Stimulated activated naive CD8-positive, alpha-beta T cell treated with anti-CD3 and anti-CD28 coated beads, Interleukin-15, Interleukin-2, amounts not matched to agents 100 U/mL and 50 U/mL, for 24 hours (primary cell): ENCODE measurements at regions not wholly inside any gene's neighbourhood (a gene's known extent, or its start where the extent isn't known, plus 50 kb on each side); places are given as distances from the start of the nearest gene placed in this dataset.

Source experiments
- ATAC-seq: fragments of 150-1000 bp; cut with Tn5 transposase; one replicate; pipeline ENCODE4 v1.10.0; 2021
- DNase-seq: peaks from one replicate; pipeline ENCODE4 v3.0.0; 2021

- DNase-seq: no peak
These were observed 92.0 kb downstream of the GADD45G start for GRCh38 chr9:89696780-89697179.

GRCh38 chr9:89697553-89697952 lies 92.7 kb downstream of the GADD45G start:
- DNase-seq: no peak
- ATAC-seq: no peak

More at GRCh38 chr9:89696780-89697179, 92.0 kb downstream of the GADD45G start:
- ATAC-seq: no peak

GRCh38 chr9:89698411-89699005 lies 93.7 kb downstream of the GADD45G start:
- DNase-seq (no peak), ATAC-seq (no peak)

- no peak for ATAC-seq
These were observed 94.8 kb downstream of the GADD45G start for GRCh38 chr9:89699646-89700045.

GRCh38 chr9:89701221-89701798 lies 96.5 kb downstream of the GADD45G start:
- peak; percentile 82 for DNase-seq
- peak; percentile 96 for ATAC-seq

More at GRCh38 chr9:89699646-89700045, 94.8 kb downstream of the GADD45G start:
- no peak for DNase-seq

GRCh38 chr9:89702401-89702800 lies 97.6 kb downstream of the GADD45G start:
- DNase-seq: no peak
- no peak for ATAC-seq

GRCh38 chr9:89705651-89706050 lies 100.8 kb downstream of the GADD45G start:
- DNase-seq (no peak), ATAC-seq (no peak)

- ATAC-seq (no peak), DNase-seq (no peak)
These were observed 101.3 kb downstream of the GADD45G start for GRCh38 chr9:89706086-89706485.

GRCh38 chr9:89706731-89707191 lies 101.9 kb downstream of the GADD45G start:
- ATAC-seq: peak; percentile 89
- peak; percentile 26 for DNase-seq

GRCh38 chr9:89710697-89711096 lies 105.9 kb downstream of the GADD45G start:
- no peak for DNase-seq

GRCh38 chr9:89711866-89712265 lies 107.1 kb downstream of the GADD45G start:
- ATAC-seq (no peak), DNase-seq (no peak)

More at GRCh38 chr9:89710697-89711096, 105.9 kb downstream of the GADD45G start:
- ATAC-seq: no peak

- DNase-seq (no peak), ATAC-seq (no peak)
These were observed 107.5 kb downstream of the GADD45G start for GRCh38 chr9:89712283-89712682.

GRCh38 chr9:89714321-89714720 lies 109.5 kb downstream of the GADD45G start:
- no peak for ATAC-seq
- no peak for DNase-seq

- peak; percentile 75 for ATAC-seq
- no peak for DNase-seq
These were observed 110.6 kb downstream of the GADD45G start for GRCh38 chr9:89715318-89715858.

- ATAC-seq: no peak
- DNase-seq: no peak
These were observed 111.1 kb downstream of the GADD45G start for GRCh38 chr9:89715881-89716280.

- ATAC-seq: no peak
- no peak for DNase-seq
These were observed 111.7 kb downstream of the GADD45G start for GRCh38 chr9:89716559-89716958.

GRCh38 chr9:89718176-89718575 lies 113.4 kb downstream of the GADD45G start:
- DNase-seq (no peak), ATAC-seq (no peak)

GRCh38 chr9:89718651-89719050 lies 113.8 kb downstream of the GADD45G start:
- ATAC-seq (no peak), DNase-seq (no peak)

- DNase-seq (no peak), ATAC-seq (no peak)
These were observed 114.4 kb downstream of the GADD45G start for GRCh38 chr9:89719202-89719601.

GRCh38 chr9:89720696-89721175 lies 115.9 kb downstream of the GADD45G start:
- no peak for ATAC-seq
- no peak for DNase-seq

GRCh38 chr9:89721176-89721700 lies 116.4 kb downstream of the GADD45G start:
- ATAC-seq: no peak
- no peak for DNase-seq

GRCh38 chr9:89721971-89722530 lies 117.2 kb downstream of the GADD45G start:
- DNase-seq (no peak), ATAC-seq (peak; percentile 19)

GRCh38 chr9:89722712-89723111 lies 117.9 kb downstream of the GADD45G start:
- DNase-seq: no peak
- no peak for ATAC-seq
